NOMO-1 (cell line): ENCODE measurements at regions not wholly inside any gene's neighbourhood (a gene's known extent, or its start where the extent isn't known, plus 50 kb on each side); places are given as distances from the start of the nearest gene placed in this dataset.

ENCODE experiments used
- DNase-seq, 2 experiments: peaks; one replicate each; lab custom pipeline; 2025; ENCODE audit not compliant: unreplicated experiment in 2 of 2; lab: John Stamatoyannopoulos, UW

DNA sequence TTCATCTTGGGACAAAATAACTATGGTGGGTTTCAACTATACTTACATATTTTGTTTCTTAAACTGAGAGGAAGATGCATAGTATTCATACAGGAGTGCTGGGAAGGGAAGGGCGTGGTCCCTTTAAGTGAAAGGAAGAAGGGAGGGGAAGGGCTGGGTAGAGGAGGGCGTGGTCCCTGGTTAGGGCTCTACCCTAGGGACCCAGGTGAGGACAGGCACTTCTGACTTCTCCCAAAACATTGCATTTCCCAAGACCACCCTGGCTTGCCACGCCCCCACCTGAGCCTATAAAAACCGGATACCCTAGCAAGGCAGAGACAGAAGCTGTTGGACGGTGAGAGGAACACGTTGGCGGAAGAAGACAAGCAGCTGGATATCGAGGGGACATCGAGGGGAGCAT lies 157.6 kb upstream of the PLXNA4 start:
- DNase-seq = no peak

DNA sequence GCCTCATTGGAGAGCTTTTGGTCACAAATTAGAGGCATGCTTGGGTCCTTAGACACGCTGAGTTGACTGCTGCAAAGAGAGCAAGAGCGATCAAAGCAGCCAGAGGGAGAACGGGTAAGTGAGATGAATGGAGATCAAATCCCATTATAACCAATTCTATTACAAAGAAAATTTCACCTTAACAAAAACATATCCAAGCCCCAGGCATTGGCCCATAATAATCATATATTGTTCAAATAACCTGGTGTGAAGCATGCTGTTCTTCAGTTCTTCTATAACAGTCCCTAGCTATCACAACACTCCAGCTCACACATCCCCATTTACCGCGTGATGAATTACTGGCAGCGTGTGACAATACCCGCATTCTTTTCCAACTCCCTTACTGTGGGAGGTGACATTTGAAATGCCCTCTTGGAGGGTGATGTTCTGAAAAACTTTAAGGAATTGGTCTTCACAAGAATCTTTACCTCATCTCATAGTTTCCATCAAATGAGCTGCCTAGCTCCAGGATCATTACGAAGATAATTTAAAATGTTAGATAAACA lies 156.1 kb upstream of the PLXNA4 start:
- no peak for DNase-seq

DNA sequence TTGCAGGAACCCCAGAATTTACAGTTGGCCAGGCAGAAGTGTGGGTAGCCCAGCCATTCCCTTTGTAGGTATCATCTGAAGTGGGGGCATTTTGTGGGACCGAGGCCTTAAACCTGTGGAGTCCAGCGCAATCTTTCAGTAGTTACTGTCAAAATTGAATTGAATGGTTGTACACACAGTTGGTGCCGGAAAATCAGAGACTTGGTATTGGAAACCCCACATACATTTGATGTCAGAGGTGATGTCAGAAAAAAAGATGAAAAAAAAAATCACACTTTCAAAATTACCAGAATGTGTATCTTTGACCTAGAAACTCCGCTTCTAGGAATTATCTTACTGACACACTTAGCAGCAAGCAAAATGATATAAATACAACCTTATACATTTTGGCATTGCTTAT lies 153.8 kb upstream of the PLXNA4 start:
- DNase-seq = no peak

DNA sequence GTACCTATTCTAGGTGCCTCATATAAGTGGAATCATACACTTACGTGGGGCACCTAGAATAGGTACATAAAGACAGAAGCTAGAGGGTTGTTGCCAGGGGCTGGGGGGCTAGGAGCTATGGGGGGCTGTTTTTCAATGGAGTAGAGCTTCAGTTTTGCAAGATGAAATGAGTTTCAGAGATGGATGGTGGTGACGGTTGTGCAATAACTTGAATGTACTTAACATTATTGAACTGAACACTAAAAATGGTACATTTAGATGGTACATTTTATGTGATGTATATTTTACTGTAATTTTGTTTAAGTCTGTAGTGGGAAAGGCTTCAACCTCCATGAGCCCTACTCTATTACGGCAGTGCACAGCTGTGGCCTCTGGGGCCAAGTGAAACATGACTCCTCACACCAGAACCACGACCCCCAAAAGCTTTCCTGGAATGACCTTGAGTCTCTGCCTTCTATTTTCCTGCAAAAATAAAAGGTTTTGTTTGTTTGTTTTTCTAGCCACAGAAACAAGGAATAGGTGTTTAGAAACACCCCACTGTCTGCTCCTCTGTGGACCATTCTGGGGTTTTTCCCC lies 147.3 kb upstream of the PLXNA4 start:
- no peak for DNase-seq

DNA sequence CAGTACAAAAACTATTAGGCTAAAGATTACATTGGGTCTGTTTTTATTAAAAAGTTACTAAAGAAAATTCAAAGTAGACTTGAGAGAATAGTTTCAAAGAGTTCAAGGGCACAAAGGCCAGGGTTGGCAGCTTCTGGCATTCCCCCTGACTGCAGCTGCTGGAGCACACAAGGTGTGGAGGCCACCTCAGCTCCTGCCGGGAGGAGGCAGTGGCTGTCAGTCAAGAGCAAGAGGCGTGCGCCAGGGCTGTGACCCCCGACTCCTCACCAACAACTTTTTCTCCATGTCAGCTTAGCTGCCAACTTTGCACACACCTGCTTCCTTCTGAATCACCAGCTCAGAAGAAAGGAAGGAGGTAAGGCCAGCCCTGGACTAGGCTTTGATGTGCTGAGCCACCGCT lies 144.6 kb upstream of the PLXNA4 start:
- DNase-seq = no peak

DNA sequence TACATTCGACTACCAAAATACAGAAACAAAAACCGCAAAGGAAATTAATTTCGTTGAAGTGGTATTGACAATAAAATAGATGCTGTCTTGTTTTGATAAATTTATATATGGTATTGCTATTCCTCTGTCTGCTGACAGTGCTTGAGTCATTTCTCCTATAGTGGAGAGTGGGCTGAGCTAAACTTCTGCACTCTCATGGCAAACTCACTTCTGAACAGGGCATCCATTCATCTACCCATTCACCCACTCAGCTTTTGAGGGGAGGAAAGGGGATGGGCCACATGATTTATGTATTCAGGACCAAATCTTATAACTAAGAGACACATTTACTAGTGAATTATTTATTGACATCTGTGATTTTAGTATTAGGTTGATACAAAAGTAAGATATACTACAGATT lies 137.6 kb upstream of the PLXNA4 start:
- DNase-seq = no peak

DNA sequence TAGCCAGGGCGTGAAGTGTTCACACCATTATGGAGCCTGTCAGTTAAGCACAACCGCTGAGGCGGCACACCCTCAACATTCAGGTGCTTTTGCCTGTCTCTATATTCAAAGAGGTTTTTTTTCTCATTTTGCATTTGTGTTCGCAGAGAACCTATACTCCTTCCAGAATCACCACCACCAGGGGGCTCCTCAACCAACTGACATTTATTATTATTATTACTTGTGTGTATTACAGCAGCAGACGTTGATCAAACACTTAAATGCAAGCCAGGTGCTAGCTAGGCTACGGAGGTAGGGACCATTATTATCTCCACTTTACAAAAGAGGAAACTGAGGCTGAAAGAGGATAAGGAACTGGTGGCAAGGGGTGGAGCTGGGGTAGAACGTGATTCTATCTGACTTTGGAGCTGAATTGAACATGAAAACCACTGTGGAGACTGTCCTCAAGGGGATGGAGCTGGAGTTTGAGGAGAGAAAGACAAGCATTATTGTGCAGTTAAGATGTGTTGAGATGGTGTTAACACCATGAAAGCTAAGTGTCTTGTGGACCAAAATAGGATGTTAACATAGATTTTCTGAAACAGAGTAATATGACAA lies 133.8 kb upstream of the PLXNA4 start:
- DNase-seq = no peak

DNA sequence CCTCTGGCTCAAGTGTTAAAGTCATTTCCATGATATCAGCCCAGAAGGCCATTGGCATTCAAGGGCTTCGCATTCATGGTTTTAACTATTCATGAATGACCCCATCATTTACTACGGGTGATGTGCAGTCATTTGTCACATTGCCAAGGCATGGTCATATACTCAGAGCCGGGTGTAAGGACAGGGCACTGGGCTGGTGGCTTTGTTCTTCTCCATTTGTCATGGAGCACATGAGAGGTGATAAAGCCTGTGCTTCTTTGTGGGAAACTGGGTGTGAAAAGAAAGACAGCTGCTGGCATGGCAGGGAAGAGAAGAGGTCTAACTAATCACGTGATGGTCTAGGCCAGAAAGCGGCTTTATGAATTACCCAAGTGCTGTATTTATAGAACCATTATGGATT lies 132.2 kb upstream of the PLXNA4 start:
- DNase-seq = no peak

DNA sequence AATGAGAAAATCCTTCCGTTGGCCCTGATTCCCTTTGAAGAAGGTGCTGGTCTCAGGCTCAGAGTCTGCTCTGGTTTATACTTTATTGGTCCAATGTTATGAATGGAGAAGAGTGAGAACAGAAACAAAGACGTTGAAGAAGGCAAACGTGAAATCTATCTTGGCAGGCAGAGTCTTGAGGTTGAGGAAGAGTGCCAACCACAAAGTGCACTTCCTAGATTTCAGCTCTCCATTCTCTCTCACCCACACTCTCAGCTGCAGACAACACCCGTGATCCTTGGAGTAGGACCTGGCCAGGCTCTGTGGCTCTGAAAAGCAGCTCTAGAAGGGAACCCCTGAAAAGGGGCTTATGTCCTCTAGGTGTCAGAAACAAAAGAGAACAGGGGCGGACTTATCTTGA lies 128.9 kb upstream of the PLXNA4 start:
- no peak for DNase-seq

DNA sequence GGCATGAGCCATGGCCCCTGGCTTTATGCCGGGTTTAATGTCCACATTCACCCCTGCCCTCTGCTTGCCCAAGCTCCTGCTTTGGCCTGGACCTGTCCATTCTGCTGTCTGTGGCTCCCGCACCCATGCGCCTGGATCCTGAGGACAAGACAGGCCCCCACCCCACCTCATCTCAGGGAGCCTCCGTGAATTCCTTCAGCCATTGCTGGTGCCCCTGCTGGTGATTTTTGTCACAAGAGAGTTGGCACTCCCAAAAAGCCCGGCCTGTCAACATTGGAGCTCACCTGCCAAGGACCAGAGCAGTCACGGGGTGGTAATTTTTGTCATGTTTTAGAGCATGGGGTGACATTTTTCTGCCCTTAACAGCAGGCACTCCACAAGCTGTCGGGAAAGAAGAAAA lies 127.5 kb upstream of the PLXNA4 start:
- no peak for DNase-seq

DNA sequence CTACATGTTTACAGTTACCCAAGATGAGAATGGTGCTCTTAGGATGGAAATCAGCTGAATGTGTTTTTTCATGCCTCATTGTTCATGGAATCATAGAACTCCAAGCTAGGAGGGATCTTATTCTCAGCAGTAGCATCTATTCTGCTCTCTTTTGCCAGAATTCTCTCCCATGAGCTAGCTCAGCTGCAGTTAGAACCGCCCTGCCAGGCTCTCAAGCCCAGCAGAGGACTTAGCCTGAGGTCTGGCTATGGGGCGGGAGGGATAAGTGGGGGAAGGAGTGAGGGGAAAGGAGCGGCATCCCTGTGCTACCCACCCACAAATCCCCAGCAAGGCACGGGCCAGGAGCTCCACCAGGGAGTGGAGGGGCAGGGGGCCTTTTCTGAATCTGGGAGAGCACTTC lies 120.7 kb upstream of the PLXNA4 start:
- no peak for DNase-seq

DNA sequence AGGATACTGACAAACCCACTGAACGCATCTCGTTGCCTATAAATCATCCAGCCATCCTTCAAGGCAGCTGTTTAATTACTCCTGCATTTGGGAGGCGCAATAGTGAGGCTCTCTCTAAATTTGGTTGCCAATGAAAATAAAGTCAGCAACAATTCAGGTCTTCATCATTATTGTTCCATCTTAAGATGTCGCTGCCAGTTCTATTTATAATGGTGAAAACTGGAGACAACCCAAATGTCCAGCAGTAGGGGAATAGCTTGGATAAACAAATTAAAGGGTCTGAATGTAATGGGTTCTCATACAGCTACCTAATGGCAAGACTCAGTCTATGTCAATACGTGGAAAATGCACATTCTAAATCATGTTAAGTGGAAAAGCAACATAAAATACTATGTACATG lies 120.1 kb upstream of the PLXNA4 start:
- no peak for DNase-seq

DNA sequence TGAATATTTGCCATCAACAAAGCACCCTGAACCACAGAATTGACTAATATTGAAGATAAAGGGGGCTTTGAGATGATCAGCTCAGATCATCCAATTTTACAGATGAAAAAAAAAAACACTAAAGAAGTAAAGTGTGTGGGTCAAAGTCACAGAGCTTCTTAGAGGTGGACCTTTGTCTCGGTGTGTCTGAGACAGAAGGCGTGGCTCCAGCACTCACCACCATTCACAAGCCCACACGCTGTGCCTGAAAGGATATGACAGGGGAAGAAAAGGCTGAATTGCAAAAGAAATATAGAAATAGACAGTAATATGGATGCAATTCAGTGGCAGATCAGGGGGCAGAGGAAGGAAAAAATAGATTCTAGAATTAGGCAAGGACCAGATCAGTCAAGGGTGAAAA lies 114.9 kb upstream of the PLXNA4 start:
- no peak for DNase-seq

DNA sequence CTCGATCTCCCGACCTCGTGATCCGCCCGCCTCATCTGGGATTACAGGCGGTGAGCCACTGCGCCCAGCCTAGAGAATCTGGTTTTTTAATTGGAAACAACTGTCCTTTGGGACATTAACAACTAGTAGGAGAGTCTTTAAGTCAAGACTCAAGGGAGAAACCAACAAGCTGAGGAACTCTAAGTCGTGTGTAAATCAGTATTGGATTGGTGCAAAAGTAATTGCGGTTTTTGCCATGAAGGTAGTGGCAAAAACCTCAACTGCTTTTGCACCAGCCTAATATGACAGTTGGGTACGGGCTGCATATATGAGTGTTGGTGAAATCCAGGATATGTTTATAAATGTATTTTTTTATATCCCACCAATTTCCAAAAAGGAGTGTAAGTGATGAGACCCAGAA lies 113.9 kb upstream of the PLXNA4 start:
- DNase-seq = no peak

DNA sequence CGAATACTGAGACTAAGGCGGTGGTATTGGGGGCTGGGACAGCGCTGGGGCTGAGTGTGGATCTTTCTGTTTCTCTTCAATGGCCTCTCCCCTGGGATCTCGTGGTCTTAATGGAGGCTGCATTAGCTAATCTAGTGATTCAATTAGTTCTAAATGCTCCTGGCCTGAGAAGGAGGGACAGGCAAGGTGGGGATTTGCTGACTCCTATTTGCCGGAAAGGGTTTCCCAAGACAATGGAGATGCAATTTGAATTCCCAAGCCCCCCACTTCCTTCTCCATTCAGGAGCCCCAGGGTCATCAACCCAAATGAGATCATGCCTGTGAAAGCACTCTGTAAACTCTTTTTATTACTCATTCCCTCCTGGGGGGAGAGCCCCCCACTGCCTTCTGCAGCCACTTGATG lies 111.7 kb upstream of the PLXNA4 start:
- no peak for DNase-seq

DNA sequence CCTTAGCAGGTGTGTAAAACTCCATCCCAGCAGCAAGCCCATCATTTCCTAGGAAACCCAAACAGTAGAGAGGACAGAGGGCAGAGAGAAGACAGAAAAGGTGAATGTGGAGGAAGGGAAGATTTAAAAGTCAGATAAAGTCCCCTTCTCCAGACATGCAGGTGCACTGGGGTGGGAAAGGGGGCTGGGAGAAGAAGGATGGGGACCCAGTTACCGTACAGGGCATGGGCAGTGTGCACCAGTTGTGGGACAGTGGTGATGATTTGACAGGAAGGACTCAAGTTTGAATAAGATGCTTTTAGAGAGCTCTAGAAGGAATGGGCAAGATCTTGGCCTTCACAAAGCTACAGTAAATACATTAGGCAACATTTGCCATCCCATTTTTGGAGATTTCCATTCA lies 110.7 kb upstream of the PLXNA4 start:
- DNase-seq = no peak

DNA sequence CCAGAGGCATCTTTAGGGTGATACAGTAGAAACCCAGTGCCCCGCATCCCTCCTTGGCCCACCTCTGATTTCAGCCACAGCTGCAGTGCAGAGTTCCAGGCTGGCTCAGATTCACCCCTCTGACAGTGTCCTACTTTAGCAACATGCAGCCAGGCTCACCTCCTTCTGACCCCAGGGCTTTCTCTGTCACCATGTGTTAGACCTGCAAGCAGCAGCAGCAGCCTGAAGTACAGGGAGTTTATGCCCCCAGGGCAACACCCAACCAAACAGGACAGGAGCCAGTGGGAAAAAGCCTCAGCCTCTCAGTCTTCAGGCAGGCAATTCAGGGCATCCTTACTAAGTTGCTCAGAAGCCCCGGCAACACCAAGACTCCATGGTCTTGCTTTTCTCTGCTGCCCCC lies 109.0 kb upstream of the PLXNA4 start:
- DNase-seq = no peak

DNA sequence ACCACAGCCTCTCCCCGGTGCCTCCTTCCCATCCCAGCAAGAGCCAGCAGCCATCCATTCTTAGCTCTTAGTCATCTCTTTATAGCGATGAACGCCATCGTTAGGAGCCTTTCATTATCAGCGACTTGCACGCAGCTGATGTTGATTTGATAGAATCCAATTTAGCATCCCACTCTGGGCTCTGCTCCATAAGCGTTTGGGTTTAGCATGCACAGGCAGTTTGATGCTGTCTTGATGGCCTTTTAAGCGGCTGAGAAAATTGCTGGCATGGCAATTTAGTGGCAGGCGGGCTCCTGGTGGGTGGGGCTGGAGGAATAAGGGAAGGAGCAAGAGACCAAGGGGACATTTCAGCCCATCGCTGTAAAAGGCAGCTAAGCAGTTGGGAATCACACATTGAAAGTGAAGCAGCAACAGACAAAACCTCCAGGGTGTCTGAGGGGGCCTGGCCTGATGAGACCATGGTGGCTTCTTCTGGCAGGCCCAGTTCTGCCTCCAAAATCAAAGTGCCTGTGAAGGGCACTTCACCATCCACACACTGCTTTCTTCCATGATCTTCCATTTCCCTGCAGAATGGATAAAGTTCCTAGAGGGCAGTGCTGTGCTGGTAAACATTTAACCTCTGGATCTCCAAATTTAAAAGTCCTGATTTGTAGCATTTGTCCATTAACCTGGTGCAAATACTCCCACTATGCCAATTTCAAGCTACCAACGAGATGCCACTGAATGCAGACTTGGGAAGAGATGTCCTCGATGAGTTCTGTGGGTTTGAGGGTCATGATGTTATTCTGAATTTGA lies 107.8 kb upstream of the PLXNA4 start:
- no peak for DNase-seq

DNA sequence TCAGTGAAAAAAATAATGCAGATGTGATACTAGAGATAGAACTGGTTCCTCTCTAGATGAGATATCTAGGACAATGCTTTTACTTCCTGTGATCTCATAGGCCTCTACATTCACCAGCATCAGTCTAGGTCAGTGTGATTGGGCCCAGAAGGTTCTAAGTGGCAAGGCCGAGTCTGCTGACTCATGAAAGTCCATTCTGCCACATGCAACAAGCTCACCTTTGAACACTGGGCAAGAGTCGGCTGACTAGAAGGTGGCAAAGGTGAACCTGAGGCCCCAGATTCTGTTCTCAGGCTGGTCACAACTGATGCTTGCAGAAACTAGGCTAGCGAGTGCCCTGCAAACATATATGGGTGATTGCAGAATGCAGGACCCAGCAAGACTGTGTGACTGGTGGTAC lies 105.7 kb upstream of the PLXNA4 start:
- DNase-seq = no peak

DNA sequence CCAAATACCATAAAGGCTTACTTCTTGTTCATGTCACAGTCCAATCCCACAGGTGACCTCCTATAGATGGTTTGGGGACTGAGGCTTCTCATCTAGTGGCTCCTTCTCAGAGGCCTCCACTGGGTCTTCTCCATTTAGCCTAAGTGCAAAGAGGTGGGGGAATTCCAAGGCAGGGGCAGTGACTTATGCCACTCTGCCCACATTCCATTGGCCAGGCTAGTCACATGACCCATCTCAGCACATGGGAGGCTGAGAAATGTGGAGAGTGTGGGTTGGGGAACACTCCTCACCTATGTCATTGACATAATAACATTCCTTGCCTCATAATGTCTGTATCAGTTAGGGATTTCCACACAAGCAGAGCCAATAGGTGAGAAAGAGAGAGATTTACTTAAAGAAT lies 104.3 kb upstream of the PLXNA4 start:
- DNase-seq = no peak

DNA sequence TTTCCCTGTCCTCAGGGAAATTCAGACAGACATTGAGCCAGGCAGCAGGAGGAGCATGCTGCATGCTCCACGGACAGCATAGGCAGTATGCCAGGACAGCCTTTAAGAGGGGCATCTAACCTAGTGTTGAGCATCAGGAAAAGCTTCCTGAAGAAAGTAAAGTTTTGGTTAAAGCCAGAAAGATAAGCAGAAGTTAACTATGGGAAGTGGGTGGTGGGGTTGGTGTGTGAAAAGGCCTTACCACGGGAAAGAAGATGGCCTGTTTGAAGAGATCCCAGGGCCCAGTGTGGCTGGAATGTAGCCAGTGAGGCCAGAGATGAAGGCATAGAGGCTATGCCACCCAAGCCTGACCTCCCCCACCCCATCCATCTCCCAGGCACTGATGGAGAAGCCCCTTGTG lies 102.4 kb upstream of the PLXNA4 start:
- DNase-seq = no peak

DNA sequence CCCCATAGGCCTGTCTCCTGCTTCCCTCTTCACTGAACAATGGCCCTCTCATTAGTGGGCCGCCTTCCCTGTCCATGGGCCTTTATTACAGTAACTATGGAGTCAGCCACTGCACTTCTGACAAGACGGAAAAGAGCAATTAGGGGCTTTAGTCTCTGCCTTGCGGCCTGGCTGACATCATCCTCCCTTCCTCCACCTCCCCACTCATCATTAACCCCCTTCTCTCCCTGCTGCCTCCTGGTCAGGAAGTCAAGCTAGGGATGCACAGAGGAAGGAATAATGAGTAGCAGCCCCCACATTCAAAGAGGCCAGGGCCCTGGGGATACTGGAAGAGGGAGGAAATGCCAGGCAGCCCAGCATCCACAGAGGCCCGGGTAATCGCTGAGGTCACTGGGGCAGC lies 101.6 kb upstream of the PLXNA4 start:
- DNase-seq = no peak
